Body of pancreas (tissue), 4 donors: ENCODE measurements at regions not wholly inside any gene's neighbourhood (a gene's known extent, or its start where the extent isn't known, plus 50 kb on each side); places are given as distances from the start of the nearest gene placed in this dataset.

ENCODE experiments used
- CTCF ChIP-seq, 7 experiments: fragments of 450-650 bp in 4 of 7; fragments of 200-600 bp in 3 of 7; sonication (generic) in 3 of 7; IDR thresholded peaks; one replicate each; pipeline ENCODE4 v1.5.1; 2016 to 2019; ENCODE audit warnings: antibody characterized with exemption in 7 of 7
- POLR2A ChIP-seq, 3 donors: fragments of 450-650 bp; IDR thresholded peaks; one replicate each; pipeline ENCODE4 v1.6.1; 2016; ENCODE audit warnings: antibody characterized with exemption in 3 of 3, mild to moderate bottlenecking in 2 of 3

- TF ChIP-seq CTCF (IDR thresholded peaks at IDR 0.05) (peak in 2 of 7 experiments; percentile 12 to 15), POLR2A (IDR thresholded peaks at IDR 0.05) (no peak)
These were observed 81.6 kb upstream of the IRF2BP2 start for GRCh38 chr1:234691567-234691966.
